HG03103 (cell line): ENCODE measurements at regions not wholly inside any gene's neighbourhood (a gene's known extent, or its start where the extent isn't known, plus 50 kb on each side); places are given as distances from the start of the nearest gene placed in this dataset.

Source experiments
- ATAC-seq: cut with Tn5 transposase; IDR thresholded peaks from one replicate; pipeline ENCODE4 v1.9.1; 2021; ENCODE audit warnings: low read depth; ENCODE audit not compliant: unreplicated experiment

DNA sequence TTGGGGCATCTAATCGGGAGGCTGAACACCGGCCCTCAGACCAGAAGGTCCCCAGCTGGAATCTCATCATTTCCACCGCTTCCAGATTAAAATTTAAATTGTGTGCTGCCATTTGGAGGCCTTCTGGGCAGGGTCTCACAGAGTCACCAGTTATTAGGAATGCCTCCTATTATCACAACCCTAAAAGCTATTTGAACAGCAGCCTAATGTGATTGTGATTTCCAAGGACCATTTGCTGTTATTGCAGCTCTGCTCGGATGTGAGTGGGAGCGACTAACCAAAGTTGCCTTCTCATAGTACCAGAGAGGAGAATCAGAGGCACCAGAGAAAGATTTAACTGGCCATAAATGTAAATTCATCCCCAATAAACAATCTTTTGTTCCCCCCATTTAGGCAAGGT is 277.3 kb downstream of the RNF144B start:
- no peak for ATAC-seq

DNA sequence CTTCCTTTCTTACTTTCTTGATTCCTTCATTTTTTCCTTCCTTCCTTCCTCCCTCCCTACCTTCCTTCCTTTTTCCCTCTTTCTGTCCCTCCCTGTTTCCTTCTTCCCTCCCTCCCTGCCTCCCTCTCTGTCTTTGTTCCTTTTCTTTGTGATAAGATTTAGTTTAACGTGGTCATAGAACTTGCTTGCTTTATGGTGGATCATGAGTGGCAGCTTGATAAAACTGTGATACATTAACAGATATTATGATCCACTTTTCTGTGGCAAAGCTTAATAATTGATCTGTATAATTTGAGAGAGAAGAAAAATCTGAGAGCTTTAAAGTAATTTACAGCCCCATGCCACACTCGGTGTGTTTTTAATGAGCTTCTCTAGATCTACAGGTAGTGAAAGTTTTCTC is 280.5 kb downstream of the RNF144B start:
- no peak for ATAC-seq

DNA sequence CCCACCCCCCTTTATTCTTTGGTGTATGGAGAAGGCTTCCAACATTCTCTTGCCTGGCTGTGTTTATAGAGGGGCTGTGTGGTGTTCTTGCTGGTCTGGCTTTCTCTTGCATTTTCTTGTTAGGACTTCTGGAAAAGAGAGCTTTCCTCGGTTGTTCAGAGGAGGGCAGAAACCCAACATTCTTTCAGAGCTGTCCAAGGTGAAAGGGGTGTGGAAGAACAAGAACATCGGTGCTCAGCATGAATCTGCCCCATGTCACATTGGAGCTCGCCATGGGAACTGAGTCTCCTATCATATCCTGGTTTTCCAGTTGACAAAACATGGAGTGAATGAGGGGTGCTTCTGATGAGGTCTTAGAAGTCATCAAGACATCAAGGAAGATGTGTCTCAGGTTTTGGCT is 281.8 kb downstream of the RNF144B start:
- ATAC-seq, result no peak

DNA sequence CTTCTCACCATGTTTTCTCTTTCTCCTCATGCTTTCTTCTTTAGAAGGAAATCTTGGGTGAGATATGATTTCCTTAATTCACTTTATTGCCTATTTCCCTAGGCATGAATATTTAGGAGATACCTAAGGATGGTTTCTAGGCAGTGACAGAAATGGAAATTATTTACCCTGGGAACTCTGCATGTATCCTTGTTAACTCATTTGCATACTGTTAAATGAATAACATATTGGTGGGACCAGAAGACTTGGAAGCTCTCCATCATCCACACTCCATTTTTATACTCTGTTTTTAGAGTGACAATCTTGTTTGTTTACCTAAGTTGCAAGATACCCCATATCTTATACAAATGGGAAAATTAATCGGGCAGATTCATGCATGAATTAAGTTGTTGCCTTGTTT is 285.7 kb downstream of the RNF144B start:
- no peak for ATAC-seq

DNA sequence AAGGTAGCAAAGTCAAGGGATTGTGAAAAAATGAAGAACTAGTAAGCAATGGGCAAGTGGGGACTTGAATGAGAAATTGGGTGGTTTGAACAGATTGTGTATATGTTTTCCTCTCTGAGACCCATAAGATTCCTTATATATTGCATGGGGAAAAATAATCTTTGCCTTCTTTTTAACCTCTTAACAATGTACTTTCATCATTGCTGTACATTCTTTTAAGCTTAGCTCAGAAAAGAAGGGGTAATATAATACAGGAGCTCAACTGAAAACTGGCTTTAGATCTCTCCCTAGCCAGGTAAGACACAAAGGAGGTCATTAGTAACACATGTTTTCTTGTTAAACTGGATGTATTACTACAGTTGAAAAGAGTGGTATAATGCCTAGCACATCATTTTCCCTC is 287.2 kb downstream of the RNF144B start:
- ATAC-seq, result no peak

DNA sequence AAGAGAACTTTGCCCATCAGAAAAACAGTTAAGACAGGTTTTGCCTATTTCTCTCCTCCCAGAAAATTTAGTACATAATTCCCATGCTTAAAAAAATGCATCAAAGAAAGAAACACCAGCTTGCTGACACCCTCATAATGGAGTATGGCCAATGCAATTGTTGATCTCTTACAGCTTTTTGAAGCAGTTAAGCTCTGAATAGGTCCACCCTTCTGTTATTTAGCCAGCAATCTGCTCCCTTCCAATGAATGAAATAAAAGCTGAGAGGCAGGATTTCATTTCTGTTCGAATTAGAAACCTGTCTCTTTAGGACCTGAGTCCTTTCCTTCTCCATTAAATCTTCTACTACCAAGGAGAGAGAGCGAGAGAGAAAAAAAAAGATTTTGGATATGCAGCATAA is 288.7 kb downstream of the RNF144B start:
- no peak for ATAC-seq

DNA sequence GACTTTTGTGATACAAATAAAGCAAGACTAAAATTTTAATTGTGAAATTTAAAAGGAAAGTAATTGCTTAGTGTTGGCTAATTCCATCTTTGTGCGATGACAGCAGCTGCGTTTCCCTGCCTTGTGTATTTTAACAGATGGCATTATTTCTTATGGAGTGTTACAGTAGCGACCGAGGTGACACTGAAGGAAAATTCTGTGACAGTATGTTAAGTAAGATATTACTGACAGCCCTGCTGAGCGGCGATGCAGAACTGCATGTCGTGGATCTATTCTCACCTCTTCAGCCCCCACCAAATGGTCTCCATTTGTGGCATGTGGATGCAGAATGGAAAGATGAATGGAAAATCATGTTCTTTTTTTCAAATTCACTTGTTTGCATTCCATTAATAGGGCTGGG is 289.4 kb downstream of the RNF144B start:
- no peak for ATAC-seq

DNA sequence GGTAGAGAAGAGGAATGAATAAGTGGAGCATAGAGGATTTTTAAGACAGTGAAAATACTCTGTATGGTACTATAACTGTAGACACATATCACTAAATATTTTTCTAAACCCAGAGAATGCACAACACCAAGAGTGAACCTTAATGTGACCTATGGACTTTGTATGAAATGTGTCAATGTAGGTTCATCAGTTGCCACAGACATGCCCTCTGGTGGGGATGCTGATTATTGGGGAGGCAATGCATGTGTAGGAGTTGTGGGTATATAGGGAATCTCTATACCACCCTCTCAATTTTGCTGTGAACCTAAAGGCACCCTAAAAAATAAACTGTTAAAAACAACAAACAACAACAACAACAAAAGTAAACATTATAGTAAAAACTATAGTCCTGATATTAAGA is 293.7 kb downstream of the RNF144B start:
- no peak for ATAC-seq

DNA sequence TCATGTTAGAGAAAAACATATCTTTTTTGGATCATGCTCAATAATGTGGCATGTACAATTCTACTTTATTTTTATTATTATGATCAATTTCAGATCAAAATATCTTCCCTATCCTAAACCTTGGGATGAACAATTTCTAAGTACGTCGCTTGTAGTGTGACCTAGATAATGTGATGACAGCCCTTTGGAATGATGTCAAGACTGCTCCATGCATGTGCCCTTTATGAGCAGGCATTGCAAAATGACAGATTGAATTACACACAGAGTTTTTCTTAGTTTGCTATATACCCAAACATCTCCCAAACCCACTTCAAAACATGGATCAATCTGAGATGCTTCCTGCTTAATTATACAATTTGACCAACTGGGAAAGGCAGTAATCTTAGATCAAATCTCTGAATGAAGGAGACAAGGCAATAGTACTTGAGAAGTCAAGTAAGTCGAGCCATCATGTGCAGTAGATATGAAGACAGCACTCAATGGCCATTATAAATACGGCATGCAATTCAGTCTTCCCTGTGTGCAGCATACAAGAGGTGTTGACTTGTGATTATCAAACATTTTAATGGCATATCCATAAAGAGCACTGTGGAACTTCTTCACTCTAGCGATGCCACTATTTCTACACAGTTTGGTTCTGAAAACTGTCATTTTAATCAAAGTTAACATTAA is 294.8 kb downstream of the RNF144B start:
- no peak for ATAC-seq

DNA sequence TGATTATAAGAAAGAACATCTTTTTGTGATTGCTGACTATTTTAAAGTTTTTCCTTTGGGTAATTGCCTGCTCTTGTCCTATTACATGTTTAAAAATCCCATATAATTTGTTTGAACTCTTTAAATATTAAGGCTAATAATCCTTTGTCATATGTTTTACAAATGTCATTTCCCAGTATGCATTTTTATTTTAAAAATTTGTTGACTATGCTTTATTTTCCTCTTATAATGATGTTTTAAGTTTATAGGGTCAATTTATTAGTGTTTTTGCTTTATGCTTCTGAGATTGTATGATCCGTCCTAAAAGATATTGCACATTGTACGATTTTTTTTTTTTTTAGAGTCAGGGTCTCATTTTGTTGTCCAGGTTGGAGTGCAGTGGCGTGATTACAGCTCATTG is 297.2 kb downstream of the RNF144B start:
- no peak for ATAC-seq

DNA sequence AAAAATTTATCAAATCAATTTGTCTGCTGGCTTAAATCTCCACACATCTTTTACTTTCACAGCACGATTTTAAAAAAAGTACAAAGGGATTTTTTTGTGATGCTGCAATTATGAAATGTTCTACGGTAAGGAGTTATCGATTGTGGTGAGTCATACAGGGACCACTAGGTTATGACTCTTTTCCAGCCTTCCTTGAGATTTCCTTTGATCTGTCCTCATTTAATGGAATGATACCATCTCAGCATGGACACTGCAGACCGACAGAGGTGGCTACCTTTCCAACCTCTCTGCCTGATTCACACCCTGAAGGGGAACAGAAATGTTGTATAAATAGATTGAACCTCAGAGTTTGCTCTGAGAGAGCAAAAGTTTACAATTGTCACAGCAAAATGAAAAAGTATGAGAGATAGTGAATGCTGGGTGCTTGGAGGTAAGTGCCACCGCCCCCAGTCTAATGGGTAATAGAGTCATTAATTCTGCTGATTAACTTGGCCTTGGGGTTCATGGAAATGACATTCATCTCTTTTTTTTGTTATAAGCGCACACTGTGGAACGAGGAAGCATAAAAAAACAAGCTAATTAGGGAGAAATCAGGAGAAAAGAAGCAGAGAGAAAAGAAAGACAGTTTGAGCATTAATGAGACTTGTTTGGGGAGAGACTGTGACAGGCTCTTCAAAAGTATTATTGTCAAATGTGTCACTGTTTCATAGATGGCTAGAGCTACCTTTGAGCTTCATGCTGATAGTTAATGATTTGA is 306.0 kb downstream of the RNF144B start:
- no peak for ATAC-seq

DNA sequence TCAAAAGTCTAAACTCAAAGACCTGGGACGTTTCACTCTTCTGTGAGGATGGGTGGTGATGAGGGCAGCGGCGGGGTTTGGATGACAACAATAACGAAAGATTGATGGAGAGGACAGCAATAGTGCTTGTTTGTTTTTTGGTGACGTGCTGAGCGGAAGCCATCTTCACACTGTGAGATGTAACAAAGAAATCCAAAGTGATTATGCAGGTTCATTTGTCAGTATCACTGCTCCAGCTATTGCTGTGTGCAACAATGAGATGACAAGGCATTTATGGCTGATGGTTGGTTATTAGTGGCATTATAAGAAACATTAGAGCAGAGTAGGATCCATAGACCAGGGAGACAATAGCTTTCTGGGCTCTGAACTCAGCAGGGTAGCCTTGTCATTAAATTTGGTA is 306.7 kb downstream of the RNF144B start:
- no peak for ATAC-seq

DNA sequence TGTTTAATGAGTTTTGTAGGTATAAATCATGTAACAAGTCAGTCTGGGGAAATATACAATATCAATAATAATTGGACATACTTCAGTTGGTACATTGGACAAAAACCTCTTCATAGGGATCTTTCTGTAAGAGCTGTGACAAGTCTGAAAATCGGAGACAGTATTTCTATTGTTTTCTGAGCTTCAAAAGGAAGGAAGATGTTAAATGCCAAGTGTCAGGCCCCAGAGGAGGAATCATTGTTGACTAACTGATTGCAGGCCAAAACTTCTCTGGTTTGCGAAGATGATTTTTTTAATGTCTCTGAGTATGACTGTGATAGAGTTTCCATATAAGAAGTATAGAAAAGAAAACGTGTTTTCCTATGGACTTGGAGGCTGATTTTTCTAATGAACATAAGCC is 316.4 kb downstream of the RNF144B start:
- ATAC-seq, result no peak

DNA sequence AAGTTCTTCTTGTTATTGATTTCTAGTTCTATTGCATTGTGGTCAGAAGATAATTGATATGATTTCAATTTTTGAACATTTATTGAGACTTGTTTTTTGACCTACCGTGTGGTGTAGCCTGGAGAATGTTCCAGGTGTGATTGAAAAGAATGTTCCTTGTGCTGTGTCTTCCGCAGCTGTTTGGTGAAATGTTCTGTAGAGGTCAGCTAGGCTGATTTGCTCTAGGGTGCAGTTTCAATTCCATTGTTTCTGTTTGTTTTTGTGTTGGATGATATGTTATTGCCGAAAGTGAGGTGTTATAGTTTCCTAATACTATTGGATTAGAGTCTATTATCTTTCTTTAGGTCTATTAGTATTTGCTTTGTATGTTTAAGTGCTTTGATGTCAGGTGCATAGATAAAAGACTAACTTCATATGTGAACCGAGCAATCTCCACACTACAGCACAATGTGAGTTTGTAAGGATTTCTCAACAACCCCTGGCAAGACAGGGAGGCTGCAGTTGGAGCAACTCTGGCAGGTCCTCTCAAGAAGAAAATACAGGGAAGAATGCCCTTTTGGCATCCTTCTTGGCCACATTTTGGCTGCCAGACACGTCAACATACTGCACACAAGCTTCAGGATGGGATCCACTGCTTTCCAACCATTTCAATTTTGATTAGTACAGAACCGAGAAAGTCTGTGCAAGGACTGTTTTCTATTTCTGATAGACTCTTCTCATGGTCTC is 320.7 kb downstream of the RNF144B start:
- no peak for ATAC-seq

DNA sequence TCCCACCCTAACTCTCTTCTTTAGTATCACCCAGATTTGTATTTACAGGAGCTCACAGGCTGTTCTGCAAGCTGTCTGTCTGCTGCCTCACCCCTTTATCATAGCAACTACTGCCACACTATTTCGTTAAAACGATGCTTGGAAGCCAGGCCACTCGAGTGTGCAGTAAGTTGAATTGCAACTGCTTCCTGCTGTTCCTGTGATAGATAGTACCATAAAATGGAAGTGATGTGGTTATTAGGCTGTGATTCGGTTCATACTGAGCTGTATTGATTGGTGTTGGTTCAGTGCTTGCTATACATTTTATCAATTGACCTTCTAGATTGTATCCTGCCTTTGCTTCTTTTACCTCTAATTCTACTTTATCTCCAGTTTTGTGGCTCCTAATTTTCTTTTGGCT is 325.4 kb downstream of the RNF144B start:
- ATAC-seq, result no peak

DNA sequence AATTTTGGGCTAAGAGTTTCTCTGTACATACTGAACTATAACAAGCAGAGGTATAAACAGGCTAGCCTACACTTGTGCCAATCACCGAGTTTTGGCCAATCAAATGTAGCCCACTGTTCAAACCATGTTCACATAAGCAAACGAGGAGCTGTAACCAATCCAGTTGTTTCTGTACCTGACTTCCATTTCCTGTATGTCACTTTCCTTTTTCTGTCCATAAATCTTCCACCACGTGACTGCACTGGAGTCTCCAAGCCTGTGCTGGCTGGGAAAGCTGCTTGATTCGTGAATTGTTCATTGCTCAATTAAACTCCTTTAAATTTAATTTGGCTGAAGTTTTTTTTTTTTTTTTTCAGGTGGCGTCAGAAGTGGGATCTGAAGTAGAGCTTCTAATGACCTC is 332.9 kb downstream of the RNF144B start:
- ATAC-seq, result no peak

DNA sequence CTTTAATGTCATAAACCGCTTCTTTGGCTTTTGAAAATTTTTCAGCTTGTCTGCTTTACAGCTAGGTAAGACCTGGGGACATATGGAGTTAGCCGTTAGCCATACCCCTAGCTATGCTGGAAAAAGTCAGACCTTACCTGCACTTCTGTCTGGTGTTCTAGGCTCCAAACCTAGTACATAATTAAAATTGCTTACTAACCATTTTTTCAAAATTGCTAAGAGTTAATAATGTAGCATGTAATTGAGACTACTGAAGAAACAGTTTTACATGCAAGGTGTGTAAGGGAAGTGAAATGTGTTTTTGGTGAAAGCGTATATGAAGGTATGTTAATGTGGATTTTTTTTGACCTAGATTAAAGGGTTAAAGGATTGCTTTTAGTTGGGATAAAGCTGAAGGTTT is 336.9 kb downstream of the RNF144B start:
- ATAC-seq, result no peak

DNA sequence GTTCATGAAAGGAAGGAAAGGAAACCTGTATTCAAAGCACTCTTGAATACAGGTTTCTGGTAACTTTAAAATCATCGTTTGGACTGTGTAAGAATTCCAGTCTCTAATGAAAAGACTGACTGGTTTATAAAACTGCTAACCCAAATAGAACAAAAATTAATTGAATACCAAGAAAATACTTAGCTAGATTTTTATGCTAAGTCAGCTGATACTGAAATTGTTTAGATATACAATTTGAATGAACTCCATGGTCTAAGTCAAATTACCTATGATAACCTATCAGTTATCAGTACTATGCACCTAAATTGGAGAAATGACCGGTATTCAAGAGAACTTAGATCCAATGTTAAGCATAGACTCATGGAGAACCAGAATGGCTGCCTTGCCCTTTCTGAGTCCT is 338.3 kb downstream of the RNF144B start:
- no peak for ATAC-seq

DNA sequence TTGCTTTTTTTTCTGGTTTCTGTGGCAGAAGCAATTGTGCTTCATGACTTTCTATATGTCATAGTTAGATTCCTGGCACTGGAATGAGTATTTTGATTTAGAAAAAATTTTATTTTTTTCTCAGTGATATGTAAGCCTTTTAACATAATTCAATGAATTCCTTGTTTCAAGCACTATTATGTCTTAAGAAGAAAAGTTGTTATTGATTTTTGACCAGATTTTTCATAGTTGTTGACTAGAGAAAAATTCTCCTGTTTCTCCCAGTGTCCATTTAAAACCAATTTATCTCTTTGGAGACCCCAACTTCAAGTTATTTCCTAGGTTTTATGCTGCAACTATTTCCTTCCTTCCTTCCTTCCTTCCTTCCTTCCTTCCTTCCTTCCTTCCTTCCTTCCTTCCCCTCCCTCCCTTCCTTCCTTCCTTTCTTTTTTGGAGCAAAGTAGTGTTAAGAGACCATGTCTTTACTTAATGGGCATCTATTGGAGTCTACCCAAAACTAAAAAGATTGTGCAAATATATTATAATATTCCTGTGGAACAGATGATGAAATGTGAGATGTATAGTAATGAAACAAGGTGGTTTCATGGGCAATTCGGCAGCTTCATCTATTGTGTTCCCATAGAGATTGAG is 346.9 kb downstream of the RNF144B start:
- no peak for ATAC-seq

DNA sequence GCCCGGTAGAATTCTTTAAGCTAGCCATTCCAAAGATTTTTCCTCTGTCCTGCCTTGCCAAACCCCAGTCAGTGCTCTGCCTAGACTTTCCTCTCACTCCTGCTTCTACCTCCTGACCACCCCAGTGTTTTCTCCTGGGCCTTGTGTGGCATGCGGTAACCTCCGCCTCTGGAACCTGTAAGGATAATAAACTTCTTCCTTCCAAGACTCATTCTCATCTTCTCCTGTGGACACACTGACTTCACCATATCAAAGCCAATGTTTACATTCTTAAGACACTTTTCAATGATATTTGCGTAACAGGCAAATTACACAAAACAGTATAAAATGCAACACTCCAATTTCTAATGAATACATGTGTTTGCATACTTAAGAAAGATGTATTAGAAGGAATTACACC is 354.6 kb downstream of the RNF144B start:
- no peak for ATAC-seq

DNA sequence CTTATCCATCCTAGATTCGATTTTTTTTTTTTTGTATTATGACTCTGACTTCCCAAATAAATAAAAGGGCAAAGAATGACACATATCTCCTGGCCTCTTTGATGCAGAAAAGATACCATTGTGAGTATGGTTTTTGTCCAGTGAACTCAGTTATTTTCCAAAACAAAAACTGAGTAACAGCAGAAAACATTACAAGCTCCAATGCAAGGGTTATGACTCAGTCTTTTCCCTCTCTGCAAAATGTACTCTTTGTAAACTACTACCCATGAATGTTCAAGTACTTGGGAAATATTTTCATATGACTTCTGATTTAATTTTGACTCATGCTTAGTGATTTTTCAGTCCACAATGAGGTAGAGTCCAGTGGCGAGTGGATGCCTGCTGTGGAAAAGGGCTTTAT is 355.3 kb downstream of the RNF144B start:
- ATAC-seq, result no peak
